Cardiac muscle cell (in vitro differentiated cells and primary cell): ENCODE measurements at regions not wholly inside any gene's neighbourhood (a gene's known extent, or its start where the extent isn't known, plus 50 kb on each side); places are given as distances from the start of the nearest gene placed in this dataset.

ENCODE experiments used
- DNase-seq, 2 donors: peaks; one replicate each; pipeline versions ENCODE4 v3.0.0 to v3.0.0-alpha.2; 2010 to 2017; ENCODE audit warnings: low read depth in 1 of 2, low spot score in 1 of 2
- H3K27ac ChIP-seq: fragments of 200-600 bp; sonication (generic); 2 replicates; pipeline ENCODE4 v1.5.1; 2016
- H3K27me3 ChIP-seq: fragments of 200-600 bp; sonication (generic); 2 replicates; pipeline ENCODE4 v1.6.0; 2016; ENCODE audit warnings: control low read depth
- H3K36me3 ChIP-seq: fragments of 200-600 bp; sonication (generic); 2 replicates; pipeline ENCODE4 v1.5.1; 2016; ENCODE audit warnings: control low read depth
- H3K4me1 ChIP-seq: fragments of 200-600 bp; sonication (generic); 2 replicates; pipeline ENCODE4 v1.8.1; 2017; ENCODE audit warnings: low read depth, mild to moderate bottlenecking, mixed run types
- H3K4me3 ChIP-seq: fragments of 200-600 bp; sonication (generic); 2 replicates; pipeline ENCODE4 v1.5.1; 2016; ENCODE audit warnings: mild to moderate bottlenecking
- H3K9me3 ChIP-seq: fragments of 200-600 bp; sonication (generic); 2 replicates; pipeline ENCODE4 v1.5.1; 2017; ENCODE audit warnings: low read depth, mild to moderate bottlenecking, control low read depth
- TF ChIP-seq, protein P1 (sequence below): IDR thresholded peaks from 2 replicates; pipeline ENCODE4 v1.5.1; 2012; ENCODE audit warnings: low read depth, mild to moderate bottlenecking, low read length

DNA sequence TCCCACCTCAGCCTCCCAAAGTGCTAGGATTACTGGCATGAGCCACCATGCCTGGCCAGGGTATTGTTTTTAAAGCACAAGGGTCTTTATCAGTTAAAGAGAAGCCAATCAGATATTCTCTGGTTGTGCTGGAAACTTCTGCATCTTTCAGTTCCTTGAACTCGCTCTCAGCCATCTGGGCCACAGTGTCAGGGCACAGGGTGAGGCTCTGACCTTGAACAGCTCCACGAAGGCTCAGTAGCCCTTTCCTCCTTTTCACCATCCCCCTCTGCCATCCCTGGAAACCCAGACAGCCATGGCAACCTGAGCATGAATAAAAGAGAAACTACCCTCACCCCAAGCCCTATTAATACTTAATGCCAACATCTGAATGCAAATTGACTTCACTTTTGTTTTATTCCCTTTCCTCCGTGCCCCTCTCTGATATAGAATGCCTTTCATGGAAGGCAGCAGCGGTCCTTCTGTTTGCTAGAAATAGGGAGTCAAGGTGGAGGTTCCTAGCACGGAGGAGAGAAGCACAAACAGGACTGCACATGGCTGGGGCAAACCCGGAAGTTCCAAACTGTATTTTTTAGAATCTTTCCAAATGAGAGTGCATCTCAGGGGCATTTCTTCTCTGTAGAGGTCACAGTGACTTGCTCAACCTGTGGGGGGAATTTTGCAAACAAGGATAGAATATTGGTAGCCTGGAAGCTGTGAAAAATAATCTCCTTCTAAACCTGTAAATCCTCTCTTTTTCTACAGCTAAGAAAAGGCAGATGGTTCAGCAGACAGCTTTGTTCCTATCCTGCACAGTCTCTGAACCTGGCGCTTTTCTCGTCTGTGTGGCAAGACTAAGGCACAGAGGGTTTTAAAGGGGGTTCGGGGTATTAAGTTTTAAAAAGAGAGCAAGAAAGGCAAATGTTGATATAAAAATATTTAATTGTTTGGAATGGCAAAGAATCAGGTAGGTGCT lies 176.4 kb upstream of the RREB1 start:
- no peak for DNase-seq
- peak overlapping the region; percentile 44 for H3K27ac ChIP-seq

DNA sequence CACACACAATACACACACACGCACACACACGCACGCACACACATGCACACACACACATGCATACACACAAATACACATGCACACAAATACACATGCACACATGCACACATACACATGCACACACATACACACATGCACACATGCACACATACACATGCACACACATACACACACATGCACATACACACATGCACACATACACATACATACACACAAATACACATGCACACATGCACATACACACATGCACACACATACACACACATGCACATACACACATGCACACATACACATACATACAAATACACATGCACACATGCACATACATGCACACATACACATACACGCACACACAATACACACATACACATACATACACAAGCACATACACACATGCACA lies 175.4 kb upstream of the RREB1 start:
- DNase-seq = no peak
- Histone ChIP-seq H3K27me3 (no peaks in the 10 kb centered on the region), H3K4me1 (peaks cover 17% of the 10 kb centered on the region), H3K4me3 (no peak overlapping the region), H3K27ac (no peak overlapping the region), H3K9me3 (no peaks in the 10 kb centered on the region), H3K36me3 (no peaks in the 10 kb centered on the region)
- TF ChIP-seq, protein P1, sequence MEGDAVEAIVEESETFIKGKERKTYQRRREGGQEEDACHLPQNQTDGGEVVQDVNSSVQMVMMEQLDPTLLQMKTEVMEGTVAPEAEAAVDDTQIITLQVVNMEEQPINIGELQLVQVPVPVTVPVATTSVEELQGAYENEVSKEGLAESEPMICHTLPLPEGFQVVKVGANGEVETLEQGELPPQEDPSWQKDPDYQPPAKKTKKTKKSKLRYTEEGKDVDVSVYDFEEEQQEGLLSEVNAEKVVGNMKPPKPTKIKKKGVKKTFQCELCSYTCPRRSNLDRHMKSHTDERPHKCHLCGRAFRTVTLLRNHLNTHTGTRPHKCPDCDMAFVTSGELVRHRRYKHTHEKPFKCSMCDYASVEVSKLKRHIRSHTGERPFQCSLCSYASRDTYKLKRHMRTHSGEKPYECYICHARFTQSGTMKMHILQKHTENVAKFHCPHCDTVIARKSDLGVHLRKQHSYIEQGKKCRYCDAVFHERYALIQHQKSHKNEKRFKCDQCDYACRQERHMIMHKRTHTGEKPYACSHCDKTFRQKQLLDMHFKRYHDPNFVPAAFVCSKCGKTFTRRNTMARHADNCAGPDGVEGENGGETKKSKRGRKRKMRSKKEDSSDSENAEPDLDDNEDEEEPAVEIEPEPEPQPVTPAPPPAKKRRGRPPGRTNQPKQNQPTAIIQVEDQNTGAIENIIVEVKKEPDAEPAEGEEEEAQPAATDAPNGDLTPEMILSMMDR = no peak

More for the DNA sequence above, 176.4 kb upstream of the RREB1 start:
- Histone ChIP-seq H3K4me1 (peaks cover 26% of the 10 kb centered on the region), H3K36me3 (no peaks in the 10 kb centered on the region), H3K27me3 (no peaks in the 10 kb centered on the region), H3K9me3 (no peaks in the 10 kb centered on the region), H3K4me3 (no peak overlapping the region)
- TF ChIP-seq, protein P1 = no peak

GRCh38 chr6:6932968-6933367 lies 174.8 kb upstream of the RREB1 start:
- TF ChIP-seq, protein P1 = no peak
- no peak overlapping the region for H3K27ac ChIP-seq
- no peak for DNase-seq
- H3K36me3 ChIP-seq = no peaks in the 10 kb centered on the region
- peaks cover 11% of the 10 kb centered on the region for H3K4me1 ChIP-seq
- H3K4me3 ChIP-seq = no peak overlapping the region
- H3K27me3 ChIP-seq = no peaks in the 10 kb centered on the region
- H3K9me3 ChIP-seq = no peaks in the 10 kb centered on the region

DNA sequence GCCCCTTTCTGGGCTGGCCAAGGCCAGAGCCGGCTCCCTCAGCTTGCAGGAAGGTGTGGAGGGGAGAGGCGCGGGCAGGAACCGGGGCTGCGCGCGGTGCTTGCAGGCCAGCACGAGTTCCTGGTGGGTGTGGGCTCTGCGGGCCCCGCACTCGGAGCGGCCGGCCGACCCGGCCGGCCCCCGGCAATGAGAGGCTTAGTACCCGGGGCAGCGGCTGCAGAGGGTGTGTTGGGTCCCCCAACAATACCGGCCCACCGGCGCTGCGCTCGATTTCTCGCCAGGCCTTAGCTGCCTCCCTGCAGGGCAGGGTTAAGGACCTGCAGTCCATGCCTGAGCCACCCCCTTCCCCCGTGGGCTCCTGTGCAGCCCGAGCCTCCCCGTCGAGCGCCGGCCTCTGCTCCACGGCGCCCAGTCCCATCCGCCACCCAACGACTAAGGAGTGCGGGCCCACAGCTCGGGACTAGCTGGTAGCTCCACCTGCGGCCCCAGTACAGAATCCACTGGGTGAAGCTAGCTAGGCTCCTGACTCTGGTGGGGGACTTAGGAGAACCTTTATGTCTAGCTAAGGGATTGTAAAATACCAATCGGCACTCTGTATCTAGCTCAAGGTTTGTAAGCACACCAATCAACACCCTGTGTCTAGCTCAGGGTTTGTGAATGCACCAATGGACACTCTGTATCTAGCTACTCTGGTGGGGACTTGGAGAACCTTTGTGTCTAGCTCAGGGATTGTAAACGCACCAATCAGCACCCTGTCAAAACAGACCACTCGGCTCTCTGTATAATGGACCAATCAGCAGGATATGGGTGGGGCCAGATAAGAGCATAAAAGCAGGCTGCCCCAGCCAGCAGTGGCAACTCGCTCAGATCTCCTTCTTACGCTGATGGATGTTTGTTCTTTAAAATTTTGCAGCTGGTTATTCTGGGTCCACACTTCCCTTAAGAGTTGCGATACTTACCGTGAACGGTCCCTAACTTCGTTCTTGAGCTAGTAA lies 167.4 kb upstream of the RREB1 start:
- Histone ChIP-seq H3K27me3 (no peaks in the 10 kb centered on the region), H3K4me1 (peaks cover 10% of the 10 kb centered on the region), H3K4me3 (no peak overlapping the region), H3K9me3 (no peaks in the 10 kb centered on the region), H3K27ac (no peak overlapping the region), H3K36me3 (no peaks in the 10 kb centered on the region)
- TF ChIP-seq, protein P1 = no peak
- DNase-seq = no peak

DNA sequence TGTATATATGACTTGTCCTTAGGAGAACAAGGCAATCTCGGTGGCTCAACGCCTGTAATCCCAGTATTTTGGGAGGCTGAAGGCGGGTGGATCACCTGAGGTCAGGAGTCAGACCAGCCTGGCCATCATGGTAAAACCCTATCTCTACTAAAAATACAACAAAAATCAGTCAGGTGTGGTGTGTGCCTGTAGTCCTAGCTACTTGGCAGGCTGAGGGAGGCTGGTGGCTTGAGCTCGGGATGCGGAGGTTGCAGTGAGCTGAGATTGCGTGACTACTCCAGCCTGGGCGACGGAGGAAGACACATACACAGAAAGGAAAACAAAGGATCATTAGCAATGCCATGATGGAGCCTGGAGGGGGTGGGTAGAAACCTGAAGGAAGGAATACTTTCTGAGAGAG lies 166.6 kb upstream of the RREB1 start:
- Histone ChIP-seq H3K27me3 (no peaks in the 10 kb centered on the region), H3K4me1 (peaks cover 10% of the 10 kb centered on the region), H3K9me3 (no peaks in the 10 kb centered on the region), H3K27ac (no peak overlapping the region), H3K36me3 (no peaks in the 10 kb centered on the region), H3K4me3 (no peak overlapping the region)
- DNase-seq = no peak
- TF ChIP-seq, protein P1 = no peak
